ENCODE measurements at regions not wholly inside any gene's neighbourhood (a gene's known extent, or its start where the extent isn't known, plus 50 kb on each side); places are given as distances from the start of the nearest gene placed in this dataset.

GRCh38 chr18:40676668-40677067 is 1278.4 kb upstream of the PIK3C3 start:
- WGBS, 2 donors, result 0 to 3% methylated on average over 1 of the region's 1 CpG
- TF ChIP-seq, protein P1, sequence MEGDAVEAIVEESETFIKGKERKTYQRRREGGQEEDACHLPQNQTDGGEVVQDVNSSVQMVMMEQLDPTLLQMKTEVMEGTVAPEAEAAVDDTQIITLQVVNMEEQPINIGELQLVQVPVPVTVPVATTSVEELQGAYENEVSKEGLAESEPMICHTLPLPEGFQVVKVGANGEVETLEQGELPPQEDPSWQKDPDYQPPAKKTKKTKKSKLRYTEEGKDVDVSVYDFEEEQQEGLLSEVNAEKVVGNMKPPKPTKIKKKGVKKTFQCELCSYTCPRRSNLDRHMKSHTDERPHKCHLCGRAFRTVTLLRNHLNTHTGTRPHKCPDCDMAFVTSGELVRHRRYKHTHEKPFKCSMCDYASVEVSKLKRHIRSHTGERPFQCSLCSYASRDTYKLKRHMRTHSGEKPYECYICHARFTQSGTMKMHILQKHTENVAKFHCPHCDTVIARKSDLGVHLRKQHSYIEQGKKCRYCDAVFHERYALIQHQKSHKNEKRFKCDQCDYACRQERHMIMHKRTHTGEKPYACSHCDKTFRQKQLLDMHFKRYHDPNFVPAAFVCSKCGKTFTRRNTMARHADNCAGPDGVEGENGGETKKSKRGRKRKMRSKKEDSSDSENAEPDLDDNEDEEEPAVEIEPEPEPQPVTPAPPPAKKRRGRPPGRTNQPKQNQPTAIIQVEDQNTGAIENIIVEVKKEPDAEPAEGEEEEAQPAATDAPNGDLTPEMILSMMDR (IDR thresholded peaks at IDR 0.05), result no peak
- no peak for TF ChIP-seq POLR2A (IDR thresholded peaks at IDR 0.05)
- TF ChIP-seq EP300 (IDR thresholded peaks at IDR 0.05), result no peak
- no peak for TF ChIP-seq POLR2AphosphoS5 (IDR thresholded peaks at IDR 0.05)
- no peak overlapping the region for H3K4me3 ChIP-seq
- H3K27me3 ChIP-seq, result no peaks in the 10 kb centered on the region
- no peaks in the 10 kb centered on the region for H3K9me3 ChIP-seq
- no peak overlapping the region for H3K27ac ChIP-seq
- H3K36me3 ChIP-seq, result no peaks in the 10 kb centered on the region
- H3K4me1 ChIP-seq, result no peaks in the 10 kb centered on the region
- DNase-seq (no peak), ATAC-seq (ENCODE audit: low FRiP score in 2 of 2) (no peak)

DNA sequence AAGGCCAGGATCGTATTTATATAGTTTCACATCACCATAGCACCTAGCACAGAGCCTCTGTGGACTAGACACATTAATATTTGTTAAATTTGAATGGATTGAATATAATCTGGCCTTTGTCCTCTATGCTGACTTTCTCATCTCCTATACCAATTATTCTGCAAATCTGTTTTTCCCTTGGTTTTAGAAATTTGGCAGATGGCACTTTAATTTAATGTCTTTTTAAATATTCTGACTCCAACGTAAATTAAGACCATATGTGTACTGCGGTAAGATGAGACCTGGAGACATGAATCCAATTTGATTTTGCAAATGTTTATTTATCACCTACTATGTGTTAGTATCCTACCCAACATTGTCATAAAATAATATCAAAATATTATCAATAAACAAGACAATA is 1281.9 kb upstream of the PIK3C3 start:
- no peaks in the 10 kb centered on the region for H3K9me3 ChIP-seq
- 49 to 51% methylated on average over 3 of the region's 3 CpGs for WGBS, 2 donors
- DNase-seq (no peak), ATAC-seq (ENCODE audit: low FRiP score in 2 of 2) (no peak)
- no peaks in the 10 kb centered on the region for H3K36me3 ChIP-seq
- no peak overlapping the region for H3K4me3 ChIP-seq
- H3K27me3 ChIP-seq, result no peaks in the 10 kb centered on the region
- H3K27ac ChIP-seq, result no peak overlapping the region
- no peaks in the 10 kb centered on the region for H3K4me1 ChIP-seq
- TF ChIP-seq, protein P1 (IDR thresholded peaks at IDR 0.05), result no peak
- no peak for TF ChIP-seq POLR2AphosphoS5 (IDR thresholded peaks at IDR 0.05)
- TF ChIP-seq POLR2A (IDR thresholded peaks at IDR 0.05), result no peak
- no peak for TF ChIP-seq EP300 (IDR thresholded peaks at IDR 0.05)

- DNase-seq, result no peak
- WGBS, 2 donors, result 88 to 90% methylated on average over 4 of the region's 4 CpGs
- no peak for ATAC-seq (ENCODE audit: low FRiP score in 2 of 2)
- Histone ChIP-seq H3K36me3 (no peaks in the 10 kb centered on the region), H3K4me1 (no peaks in the 10 kb centered on the region), H3K4me3 (no peak overlapping the region), H3K9me3 (no peaks in the 10 kb centered on the region), H3K27ac (no peak overlapping the region), H3K27me3 (no peaks in the 10 kb centered on the region)
- TF ChIP-seq EP300 (IDR thresholded peaks at IDR 0.05) (no peak), POLR2A (IDR thresholded peaks at IDR 0.05) (no peak), POLR2AphosphoS5 (IDR thresholded peaks at IDR 0.05) (no peak)
- TF ChIP-seq, protein P1 (IDR thresholded peaks at IDR 0.05), result no peak
These were observed 1282.4 kb upstream of the PIK3C3 start for GRCh38 chr18:40672590-40672989.

- DNase-seq (no peak), ATAC-seq (ENCODE audit: low FRiP score in 2 of 2) (no peak)
- whole genome bisulfite sequencing, 2 donors, result 75% methylated on average over 7 of the region's 8 CpGs
- no peak overlapping the region for H3K27ac ChIP-seq
- H3K9me3 ChIP-seq, result no peaks in the 10 kb centered on the region
- H3K27me3 ChIP-seq, result no peaks in the 10 kb centered on the region
- no peak overlapping the region for H3K4me3 ChIP-seq
- H3K4me1 ChIP-seq, result no peaks in the 10 kb centered on the region
- no peak for TF ChIP-seq EP300 (IDR thresholded peaks at IDR 0.05)
- no peaks in the 10 kb centered on the region for H3K36me3 ChIP-seq
These were observed 1284.2 kb upstream of the PIK3C3 start for GRCh38 chr18:40670668-40671375.

GRCh38 chr18:40662898-40663437 is 1292.1 kb upstream of the PIK3C3 start:
- H3K27me3 ChIP-seq, result no peaks in the 10 kb centered on the region
- no peaks in the 10 kb centered on the region for H3K36me3 ChIP-seq
- H3K27ac ChIP-seq, result no peak overlapping the region
- DNase-seq (peak in 1 of 2 donors; percentile 58), ATAC-seq (ENCODE audit: low FRiP score in 2 of 2) (no peak)
- 93% methylated on average over 8 to 15 of the region's 16 CpGs for WGBS, 2 donors
- H3K4me1 ChIP-seq, result no peaks in the 10 kb centered on the region
- no peak overlapping the region for H3K4me3 ChIP-seq
- peaks cover 0 to 3% (median 0%) of the 10 kb centered on the region in 4 donors for H3K9me3 ChIP-seq
- TF ChIP-seq POLR2A (IDR thresholded peaks at IDR 0.05) (no peak), EP300 (IDR thresholded peaks at IDR 0.05) (no peak), POLR2AphosphoS5 (IDR thresholded peaks at IDR 0.05) (no peak)
- TF ChIP-seq, protein P1 (IDR thresholded peaks at IDR 0.05), result no peak
